HG02678 (cell line): ENCODE measurements at regions not wholly inside any gene's neighbourhood (a gene's known extent, or its start where the extent isn't known, plus 50 kb on each side); places are given as distances from the start of the nearest gene placed in this dataset.

ENCODE experiments used
- ATAC-seq: cut with Tn5 transposase; IDR thresholded peaks from one replicate; pipeline ENCODE4 v1.9.1; 2021; ENCODE audit warnings: mild to moderate bottlenecking, moderate library complexity; ENCODE audit not compliant: unreplicated experiment

GRCh38 chr3:15151166-15151565 lies 52.2 kb upstream of the RBSN start:
- peak; percentile 70 for ATAC-seq

- ATAC-seq, result no peak
Measured at GRCh38 chr3:15152184-15152583, 53.2 kb upstream of the RBSN start.

DNA sequence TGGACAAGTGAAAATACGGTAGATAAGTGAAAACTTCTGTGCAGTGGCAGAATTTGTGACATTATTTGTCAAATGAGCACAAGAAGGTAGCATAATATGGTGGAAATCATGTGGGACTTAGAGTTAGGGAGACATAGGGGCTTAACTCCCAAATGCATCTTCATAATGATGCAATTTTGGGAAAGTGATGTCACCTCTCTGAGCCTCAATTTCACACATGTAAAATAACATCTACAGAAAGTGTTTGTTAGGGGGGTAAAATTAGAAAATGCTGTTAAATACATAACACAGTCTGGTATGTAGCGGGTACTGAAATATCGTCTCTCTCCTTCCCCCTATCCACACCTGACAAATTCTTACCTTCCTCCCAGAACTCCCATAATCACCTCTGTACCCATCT lies 52.9 kb upstream of the CAPN7 start:
- ATAC-seq, result no peak

GRCh38 chr3:15154326-15154725 lies 51.7 kb upstream of the CAPN7 start:
- no peak for ATAC-seq

- no peak for ATAC-seq
Measured at GRCh38 chr3:15155840-15156360, 50.1 kb upstream of the CAPN7 start.
